DMS 273 (cell line): ENCODE measurements at regions not wholly inside any gene's neighbourhood (a gene's known extent, or its start where the extent isn't known, plus 50 kb on each side); places are given as distances from the start of the nearest gene placed in this dataset.
"Not testable (repeated sequence)": the region's sequence is repeated elsewhere in the genome, so short reads cannot be mapped to it uniquely, and the experiment has no call there.

ENCODE experiments used
- DNase-seq: peaks from one replicate; lab custom pipeline; 2025; ENCODE audit not compliant: unreplicated experiment; lab: John Stamatoyannopoulos, UW

- DNase-seq = no peak
These were observed 98.1 kb downstream of the NEDD1 start for GRCh38 chr12:97005174-97005573.

- DNase-seq = no peak
These were observed 98.6 kb downstream of the NEDD1 start for GRCh38 chr12:97005646-97006045.

GRCh38 chr12:97006585-97006984 is 99.5 kb downstream of the NEDD1 start:
- no peak for DNase-seq

- no peak for DNase-seq
These were observed 109.1 kb downstream of the NEDD1 start for GRCh38 chr12:97016163-97016562.

GRCh38 chr12:97017213-97017612 is 110.2 kb downstream of the NEDD1 start:
- no peak for DNase-seq

GRCh38 chr12:97022536-97023230 is 115.6 kb downstream of the NEDD1 start:
- DNase-seq = no peak

- no peak for DNase-seq
These were observed 117.3 kb downstream of the NEDD1 start for GRCh38 chr12:97024393-97024792.

- DNase-seq = no peak
These were observed 119.8 kb downstream of the NEDD1 start for GRCh38 chr12:97026901-97027300.

- DNase-seq = no peak
These were observed 120.4 kb downstream of the NEDD1 start for GRCh38 chr12:97027482-97027881.

GRCh38 chr12:97038131-97038530 is 131.1 kb downstream of the NEDD1 start:
- no peak for DNase-seq

- DNase-seq = no peak
These were observed 131.8 kb downstream of the NEDD1 start for GRCh38 chr12:97038834-97039233.

- no peak for DNase-seq
These were observed 139.8 kb downstream of the NEDD1 start for GRCh38 chr12:97046901-97047300.

GRCh38 chr12:97047361-97047760 is 140.3 kb downstream of the NEDD1 start:
- no peak for DNase-seq

GRCh38 chr12:97048421-97049035 is 141.5 kb downstream of the NEDD1 start:
- DNase-seq = no peak

- no peak for DNase-seq
These were observed 143.5 kb downstream of the NEDD1 start for GRCh38 chr12:97050509-97050908.

GRCh38 chr12:97051341-97051740 is 144.3 kb downstream of the NEDD1 start:
- no peak for DNase-seq

GRCh38 chr12:97061171-97061570 is 154.1 kb downstream of the NEDD1 start:
- DNase-seq = no peak

- DNase-seq = no peak
These were observed 156.4 kb downstream of the NEDD1 start for GRCh38 chr12:97063292-97063935.

GRCh38 chr12:97075161-97075933 is 168.3 kb downstream of the NEDD1 start:
- peak; percentile 40 for DNase-seq

GRCh38 chr12:97075934-97076630 is 169.0 kb downstream of the NEDD1 start:
- DNase-seq = no peak

- not testable (repeated sequence) for DNase-seq
These were observed 169.9 kb downstream of the NEDD1 start for GRCh38 chr12:97076912-97077311.
